ENCODE measurements at regions not wholly inside any gene's neighbourhood (a gene's known extent, or its start where the extent isn't known, plus 50 kb on each side); places are given as distances from the start of the nearest gene placed in this dataset.
"Not testable (repeated sequence)": the region's sequence is repeated elsewhere in the genome, so short reads cannot be mapped to it uniquely, and the experiment has no call there.

DNA sequence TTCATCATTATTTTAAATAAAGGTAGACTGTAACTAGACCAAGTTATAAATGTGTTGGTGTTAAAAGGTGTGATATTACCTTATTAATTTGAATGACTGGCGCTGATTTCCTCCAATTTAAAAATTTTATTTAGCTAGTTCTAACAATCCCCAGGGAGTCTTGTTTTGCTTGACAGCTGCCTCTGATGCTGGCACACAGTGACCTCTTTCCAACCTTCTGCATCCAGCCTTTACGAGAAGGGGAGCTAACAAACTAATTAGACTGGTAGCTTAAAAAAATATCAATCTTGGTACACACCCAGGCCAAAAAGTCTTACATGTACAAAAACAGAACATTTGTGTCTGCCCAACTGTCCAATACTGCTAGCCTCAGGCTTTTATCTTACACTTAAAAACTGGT is 51.8 kb upstream of the ENPEP start:
- no peak for DNase-seq

DNA sequence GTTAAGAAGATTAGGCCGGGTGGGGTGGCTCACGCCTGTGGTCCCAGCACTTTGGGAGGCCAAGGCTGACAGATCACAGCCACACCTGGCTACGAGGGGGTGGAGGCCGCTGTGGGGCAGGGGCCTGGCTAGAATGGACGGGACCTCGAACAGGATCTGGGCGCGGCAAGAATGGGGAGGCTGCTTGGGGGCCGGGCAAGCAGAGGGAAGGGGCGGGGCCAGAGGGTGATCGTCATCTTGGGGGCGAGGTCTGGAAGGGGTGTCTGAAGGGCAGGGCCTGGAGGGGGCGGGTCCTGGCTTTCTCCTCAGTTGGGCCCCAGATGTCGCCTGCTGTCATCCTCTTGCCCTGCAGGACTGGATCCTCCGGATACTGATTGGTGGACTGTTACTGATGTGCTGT is 57.3 kb upstream of the ENPEP start:
- no peak for DNase-seq

DNA sequence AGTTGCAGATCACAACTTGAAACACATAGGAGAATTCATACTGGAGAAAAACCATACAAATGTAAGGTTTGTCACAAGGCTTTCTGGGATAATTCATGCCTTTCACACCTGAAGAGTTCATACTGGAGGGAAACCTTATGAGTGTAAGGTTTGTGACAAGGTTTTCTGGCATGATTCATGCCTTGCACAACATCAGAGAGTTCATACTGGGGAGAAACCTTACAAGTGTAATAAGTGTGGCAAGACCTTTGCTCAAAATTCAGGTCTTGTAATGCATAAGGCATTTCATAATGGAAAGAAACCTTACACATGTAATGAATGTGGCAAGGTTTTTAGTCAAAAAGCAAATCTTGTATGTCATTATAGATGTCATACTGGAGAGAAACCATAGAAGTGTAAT is 58.8 kb upstream of the ENPEP start:
- no peak for DNase-seq

DNA sequence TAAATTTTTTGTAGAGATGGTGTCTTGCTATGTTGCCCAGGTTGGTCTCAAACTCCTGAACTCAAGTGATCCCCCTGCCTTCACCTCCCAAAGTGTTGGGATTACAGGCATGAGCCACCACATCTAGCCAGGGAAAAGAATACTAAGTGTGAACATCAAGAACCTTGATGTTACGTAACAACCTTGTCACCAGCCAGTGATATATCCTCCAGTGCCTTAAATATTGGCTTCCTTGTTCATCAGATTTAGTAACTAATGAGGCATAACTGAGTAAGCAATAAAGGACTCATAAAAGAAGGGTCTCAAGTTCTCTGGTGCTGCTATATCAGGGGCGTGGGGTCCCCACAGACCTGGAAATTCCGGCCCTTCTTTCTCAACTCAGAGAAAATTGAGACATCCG is 60.5 kb upstream of the ENPEP start:
- DNase-seq = no peak

DNA sequence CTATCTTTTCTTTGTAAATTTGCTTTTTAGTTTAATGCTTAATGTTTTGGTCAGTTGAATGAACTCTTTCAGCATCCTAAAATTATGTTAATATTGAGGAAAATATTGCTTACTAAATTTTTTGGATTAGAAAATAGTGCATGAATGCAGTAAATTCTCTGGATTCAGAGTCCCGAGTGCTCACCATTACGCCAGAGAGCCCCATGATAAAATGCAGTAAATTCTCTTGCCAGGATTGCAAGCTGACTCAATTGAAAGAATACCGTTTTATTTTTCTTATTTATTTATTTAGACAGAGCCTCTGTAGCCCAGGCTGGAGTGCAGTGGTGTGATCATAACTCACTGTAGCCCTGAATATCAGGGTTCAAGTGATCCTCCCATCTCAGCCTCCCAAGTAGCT is 60.9 kb upstream of the ENPEP start:
- no peak for DNase-seq

DNA sequence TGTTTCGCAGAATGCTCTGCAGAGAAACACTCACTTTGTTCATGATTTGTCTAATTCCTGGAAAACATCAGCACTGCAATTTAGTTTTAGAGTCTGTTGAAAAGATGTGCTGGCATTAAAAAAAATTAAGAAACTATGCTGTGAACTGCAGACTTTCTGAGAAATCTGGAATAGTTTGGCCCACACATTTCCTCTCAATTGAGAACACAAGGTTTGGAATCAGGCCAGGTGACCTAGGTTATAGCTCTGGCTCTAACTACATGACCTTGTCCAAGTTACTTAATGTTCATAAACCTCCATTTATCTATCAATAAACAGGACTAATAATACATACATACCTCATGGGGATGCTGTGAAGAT is 61.4 kb upstream of the ENPEP start:
- no peak for DNase-seq

DNA sequence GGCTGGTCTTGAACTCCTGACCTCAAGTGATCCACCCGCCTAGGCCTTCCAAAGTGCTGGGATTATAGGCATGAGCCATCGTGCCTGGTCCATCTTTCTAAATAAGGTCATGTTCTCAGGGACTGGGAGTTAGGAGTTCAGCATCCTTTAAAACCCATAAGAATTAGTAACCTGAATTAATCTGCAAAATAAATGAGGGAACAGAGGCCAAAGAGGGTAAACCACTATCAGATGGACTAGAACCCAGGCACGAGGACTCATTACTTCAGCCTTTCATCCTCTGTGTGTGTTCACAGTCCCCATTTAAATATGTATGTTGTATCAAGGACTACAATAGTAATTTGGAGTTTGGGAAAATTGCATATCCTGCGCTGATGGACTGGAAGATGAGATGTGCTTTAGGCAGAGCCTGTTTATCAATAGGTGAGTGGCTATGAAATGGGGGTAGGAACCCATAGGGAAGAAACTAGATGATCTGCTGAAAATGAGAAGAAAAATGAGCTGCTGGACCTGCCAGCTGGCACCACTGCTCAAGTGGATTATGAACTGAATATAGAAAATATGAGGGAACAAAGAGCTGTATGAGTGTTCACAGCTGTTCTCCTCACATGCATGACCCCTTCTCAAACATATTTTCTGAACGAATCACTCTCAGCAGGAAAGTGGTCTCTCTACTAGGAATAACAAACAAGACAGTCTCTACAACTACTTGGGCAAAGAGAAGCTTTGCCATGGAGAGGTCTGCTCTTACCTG is 62.0 kb upstream of the ENPEP start:
- DNase-seq = not testable (repeated sequence)

DNA sequence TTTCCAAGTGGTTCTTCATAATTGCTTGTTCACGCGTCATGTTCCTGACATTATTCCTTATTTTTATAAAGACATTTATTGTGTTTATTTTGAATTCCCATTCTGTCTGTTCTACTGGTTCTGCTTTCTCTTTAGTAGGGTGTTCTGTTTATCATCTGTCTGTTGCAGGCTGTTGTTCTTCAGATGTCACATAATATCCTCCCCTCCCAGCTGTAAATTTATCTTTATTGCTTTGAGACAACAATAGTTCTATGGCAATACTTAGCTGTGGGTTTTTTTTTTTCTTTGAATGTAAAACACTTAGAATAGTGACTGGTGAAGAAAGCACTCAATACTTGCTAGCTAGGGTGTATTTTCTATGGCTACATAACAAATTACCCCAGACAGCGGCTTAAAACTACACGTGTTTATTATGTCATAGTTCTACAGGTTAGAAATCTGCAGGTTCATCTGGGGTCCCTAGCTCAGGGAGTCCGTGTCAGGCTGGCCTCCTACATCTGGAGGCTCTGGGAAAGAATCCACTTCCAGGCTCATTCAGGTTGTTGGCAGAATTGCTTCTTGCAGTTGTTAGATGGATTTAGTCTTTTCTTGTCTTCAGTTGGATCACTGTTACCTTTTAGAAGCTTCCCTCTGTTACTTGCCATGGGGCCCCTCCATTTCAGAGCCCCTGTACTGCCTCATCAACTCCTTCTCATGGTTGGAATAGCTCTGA is 63.4 kb upstream of the ENPEP start:
- no peak for DNase-seq

DNA sequence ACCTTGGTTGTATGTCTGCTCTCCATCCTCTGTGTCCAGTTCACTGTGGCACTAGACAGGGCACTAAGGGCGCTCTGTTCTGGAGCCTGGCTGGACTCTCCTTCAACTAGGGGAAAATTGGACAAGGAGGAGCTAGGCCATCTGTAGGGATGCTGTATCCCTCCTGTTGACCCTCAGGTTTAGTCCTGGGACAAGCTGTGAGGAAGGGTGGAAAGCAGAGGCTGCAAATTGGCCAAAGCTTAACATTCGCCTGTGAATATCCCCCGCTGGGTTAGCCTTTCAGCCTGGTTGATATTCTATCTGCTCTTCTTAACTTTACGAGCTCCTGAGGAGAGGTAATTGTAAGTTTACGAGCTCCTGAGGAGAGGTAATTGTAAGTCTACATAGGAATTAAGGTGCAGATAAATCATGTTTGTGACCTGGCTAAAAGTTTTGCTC is 64.4 kb upstream of the ENPEP start:
- DNase-seq = no peak

DNA sequence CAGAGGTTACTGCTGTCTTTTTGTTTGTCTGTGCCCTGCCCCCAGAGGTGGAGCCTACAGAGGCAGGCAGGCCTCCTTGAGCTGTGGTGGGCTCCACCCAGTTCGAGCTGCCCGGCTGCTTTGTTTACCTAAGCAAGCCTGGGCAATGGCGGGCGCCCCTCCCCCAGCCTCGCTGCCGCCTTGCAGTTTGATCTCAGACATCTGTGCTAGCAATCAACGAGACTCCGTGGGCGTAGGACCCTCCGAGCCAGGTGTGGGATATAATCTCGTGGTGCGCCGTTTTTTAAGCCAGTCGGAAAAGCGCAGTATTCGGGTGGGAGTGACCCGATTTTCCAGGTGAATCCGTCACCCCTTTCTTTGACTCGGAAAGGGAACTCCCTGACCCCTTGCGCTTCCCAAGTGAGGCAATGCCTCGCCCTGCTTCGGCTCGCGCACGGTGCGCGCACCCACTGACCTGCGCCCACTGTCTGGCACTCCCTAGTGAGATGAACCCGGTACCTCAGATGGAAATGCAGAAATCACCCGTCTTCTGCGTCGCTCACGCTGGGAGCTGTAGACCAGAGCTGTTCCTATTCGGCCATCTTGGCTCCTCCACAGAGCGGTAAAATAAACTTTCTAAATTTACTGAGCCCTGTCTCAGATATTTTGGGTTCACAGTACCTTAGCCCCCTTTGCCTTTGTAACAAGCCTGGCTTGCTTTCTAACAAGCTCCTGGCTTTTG is 64.9 kb upstream of the ENPEP start:
- not testable (repeated sequence) for DNase-seq

DNA sequence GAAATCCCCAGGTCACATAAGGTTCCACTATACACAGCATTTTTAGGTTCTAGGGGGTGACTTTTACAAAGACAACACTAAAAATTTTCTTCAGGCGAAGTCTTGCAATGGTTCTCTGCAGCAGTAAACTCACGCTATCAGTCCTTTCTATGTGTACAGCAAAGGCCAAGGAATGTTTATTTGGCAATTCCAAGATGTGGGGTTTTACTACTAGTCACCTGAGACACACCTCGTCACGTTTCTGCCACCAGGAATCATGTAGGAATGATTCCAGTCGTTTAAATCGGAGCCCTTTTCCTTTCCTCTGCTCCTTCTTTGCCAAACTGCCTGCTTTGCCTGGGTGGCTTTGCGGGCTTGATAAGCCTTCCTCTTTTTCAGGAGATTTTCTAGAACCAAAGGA is 75.9 kb upstream of the ENPEP start:
- DNase-seq = no peak

DNA sequence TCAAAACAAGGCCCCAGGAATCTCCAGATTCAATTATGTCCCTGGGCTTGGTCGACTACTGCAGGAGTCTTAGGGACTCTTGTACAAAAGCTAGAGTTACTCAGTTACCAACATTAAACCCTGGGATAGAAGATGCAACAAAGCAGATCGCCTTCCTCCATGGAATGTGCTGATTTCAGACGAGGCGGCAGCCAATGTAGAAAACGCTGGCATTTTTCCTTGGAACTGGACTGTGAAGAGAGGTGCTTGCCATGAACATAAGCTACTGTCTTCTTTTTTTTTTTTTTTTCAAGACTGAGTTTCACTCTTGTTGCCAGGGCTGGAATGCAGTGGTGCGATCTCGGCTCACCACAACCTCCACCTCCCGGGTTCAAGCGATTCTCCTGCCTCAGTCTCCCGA is 76.9 kb upstream of the ENPEP start:
- DNase-seq = not testable (repeated sequence)

DNA sequence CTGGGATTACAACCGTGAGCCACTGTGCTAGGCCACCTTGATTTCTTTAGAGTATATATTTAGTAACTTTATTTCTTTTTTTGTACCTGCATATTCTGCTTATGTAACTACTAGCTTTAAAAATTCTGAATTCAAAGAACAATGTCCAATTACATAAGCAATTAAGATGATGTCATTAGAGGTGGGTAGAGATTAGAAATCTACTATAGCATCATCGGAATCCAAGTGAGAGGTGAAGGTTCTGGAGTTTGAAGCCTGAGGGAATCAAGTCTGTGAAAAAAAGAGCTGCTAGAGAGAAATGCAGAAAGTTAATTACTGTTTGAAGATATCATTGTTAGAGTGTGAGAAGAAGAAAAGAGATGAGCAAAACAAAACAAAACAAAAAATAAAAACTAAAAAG is 79.0 kb upstream of the ENPEP start:
- DNase-seq = no peak

DNA sequence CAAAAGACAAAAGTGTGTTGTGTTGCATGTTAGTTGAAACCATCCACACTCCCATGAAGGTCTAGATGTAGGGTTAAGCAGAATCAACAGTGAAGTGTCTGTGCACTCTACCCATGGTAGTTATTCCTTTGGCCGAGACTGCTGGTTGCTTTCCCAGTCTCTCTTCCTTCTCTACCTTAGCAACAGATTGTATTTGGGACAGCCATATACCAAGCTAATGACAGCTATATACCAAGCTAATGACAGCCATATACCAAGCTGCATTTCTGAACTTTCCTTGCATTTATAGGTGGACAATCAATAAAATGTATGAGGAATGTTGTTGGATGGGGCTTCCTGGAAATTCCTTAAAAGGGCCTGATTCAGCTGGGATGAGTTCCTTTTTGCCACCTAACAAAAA is 80.5 kb upstream of the ENPEP start:
- no peak for DNase-seq

DNA sequence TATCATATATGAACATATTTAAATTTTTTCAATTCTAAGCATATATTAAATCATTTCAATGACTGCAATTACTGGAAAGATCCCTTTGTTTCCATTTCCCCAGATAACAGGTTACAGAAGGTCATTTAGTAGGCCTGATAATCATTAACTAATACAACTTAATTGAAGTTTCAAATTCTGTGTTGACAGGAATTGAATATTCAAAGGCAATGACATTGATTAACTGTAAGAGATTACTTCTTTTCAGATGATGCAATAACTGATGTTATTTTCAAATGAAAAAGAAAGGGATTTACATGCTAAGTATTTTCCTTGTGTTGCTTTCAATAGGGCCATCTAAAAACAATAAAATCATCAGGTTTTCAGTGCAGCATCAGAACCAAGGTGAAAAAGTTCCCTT is 81.1 kb upstream of the ENPEP start:
- DNase-seq = no peak

DNA sequence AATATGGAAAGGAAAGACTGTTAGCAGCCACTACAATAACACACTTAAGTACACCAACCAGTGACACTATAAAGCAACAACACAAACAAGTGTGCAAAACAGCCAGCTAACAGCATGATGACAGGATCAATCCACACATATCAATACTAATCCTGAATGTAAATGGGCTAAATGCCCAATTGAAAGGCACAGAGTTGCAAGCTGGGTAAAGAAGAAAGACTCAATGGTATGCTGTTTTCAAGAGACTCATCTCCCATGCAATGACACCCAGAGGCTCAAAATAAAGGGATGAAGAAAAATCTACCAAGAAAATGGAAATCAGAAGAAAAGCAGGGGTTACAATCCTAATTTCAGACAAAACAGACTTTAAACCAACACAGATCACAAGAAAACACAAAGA is 94.2 kb upstream of the ENPEP start:
- no peak for DNase-seq

DNA sequence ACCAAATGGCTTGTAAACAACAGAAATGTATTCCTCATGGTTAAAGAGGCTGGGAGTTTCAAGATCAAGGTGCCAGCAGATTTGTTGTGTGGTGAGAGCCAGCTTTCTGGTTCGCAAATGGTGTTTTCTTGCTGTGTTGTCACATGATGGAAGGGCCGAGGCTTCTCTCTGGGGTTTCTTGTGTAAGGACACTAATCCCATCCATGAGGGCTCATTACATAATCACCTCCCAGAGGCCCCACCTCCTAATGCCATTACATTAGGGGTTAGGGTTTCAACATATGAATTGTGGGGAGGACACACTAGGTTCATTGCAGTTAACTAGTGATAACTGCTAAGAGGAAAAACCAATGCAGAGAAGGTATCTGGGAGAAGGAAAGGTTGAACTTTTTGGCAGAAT is 103.5 kb upstream of the ENPEP start:
- DNase-seq = no peak

DNA sequence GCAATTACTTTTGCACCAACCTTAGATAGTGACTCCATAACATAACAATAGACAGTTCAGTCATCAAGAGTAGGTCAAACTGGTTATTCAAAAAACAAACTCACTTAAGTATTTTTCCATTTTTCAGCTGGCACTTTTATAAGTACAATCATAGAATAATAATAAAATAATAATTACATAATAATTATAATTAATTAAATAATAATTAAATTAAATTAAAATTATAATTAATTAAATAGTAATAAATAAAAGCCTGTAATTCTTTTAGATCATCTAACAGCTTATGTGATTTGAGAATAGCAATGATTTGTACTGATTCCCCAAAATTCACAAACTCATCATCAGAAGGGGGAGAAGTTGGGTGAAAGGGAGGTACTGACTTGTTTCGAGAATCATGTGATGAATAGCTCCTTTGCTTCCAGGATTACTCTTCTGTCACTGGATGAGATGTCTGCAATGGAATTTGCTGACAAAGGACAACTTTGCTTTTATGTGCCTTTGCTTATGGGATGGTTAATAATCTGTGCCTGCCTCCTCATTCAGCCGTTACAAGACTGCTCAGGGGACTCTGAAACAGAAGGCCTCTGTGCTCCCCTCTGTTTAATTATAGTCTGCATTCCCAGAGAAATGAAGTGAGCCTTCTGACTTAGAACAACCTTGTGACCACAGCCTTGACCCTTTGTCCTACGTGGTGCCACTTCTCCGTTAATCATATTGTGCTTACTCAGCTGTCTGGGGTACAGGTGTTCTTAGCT is 104.8 kb upstream of the ENPEP start:
- no peak for DNase-seq

DNA sequence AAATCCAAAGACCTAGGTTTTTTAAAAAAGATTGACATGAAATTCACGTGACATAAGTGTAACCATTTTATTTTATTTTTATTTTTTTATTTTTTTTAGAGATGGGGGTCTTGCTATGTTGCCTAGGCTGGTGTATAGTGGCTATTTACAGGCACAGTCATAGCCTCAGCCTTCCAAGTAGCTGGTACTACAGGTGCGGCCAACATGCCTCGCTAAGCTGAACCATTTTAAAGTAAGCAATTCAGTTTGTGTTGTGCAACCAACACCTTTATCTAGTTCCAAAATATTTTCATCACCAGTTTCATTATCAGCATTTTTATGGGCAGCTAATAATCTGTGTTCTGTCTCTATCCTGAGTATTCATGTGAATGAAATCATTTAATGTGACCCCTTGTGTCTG is 107.5 kb upstream of the ENPEP start:
- no peak for DNase-seq

DNA sequence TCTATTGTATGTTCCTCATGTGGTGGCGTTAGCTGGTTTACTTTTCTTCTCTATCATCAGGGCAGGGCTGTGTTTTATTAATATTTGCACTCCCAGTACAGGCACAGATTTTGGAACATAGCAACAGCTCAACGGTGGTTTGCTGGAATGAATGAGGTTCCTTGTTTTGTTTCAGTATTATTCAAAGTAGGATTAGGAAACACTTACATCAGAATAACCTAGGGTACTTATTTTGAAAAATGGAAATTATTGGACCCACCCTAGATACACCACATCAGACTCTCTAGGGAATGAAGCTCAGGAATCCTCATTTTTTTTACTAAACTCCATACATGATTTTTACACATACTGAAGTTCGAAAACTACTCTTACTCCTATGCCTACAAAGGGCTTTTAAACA is 108.8 kb upstream of the ENPEP start:
- no peak for DNase-seq

DNA sequence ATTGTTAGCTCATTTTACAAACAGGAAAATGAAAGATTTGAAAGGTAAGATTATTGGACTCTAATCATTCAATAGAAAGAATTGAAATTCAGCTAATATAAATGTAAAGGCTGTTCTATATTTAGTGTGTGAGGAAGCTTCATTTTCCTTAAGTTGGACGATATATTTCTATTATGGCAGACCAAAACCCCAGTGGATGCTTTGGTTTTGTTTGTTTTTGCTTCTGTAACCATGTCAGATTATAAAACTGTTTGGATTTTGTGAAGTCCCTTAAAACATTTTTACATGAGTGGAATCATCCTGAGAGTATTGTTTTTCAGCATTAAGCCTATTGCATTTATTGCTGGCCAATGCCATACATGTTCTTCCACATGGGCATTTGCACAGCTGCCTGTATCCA is 110.2 kb upstream of the ENPEP start:
- no peak for DNase-seq

DNA sequence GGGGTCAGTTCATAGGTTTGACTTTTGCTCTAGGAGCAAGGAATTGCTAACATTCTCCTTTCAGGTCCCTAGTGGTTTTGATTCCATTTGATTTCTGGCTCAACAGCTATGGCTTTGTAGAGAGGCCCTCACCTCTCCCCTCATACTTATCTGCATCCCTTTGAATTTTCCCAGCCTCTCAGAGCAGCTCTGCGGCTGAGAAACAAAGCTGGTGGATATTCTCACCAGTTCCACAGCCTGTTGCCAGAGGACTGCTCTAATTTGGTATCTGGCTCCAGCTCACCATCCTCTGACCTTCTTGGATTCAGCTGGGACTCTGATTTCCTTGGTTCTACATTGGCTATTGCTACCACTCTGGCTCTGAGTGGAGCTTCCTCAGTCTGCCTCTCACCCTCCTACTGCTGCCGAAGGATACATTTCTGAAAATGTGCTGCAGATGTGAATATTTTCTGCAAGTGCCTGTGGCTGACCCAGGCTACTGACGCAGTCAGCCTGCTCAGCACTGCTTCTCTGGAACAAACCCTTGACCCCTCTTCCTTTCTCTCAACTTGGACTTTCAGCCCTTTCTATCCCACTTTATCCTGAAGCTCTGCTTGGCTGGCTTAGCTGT is 110.9 kb upstream of the ENPEP start:
- no peak for DNase-seq

DNA sequence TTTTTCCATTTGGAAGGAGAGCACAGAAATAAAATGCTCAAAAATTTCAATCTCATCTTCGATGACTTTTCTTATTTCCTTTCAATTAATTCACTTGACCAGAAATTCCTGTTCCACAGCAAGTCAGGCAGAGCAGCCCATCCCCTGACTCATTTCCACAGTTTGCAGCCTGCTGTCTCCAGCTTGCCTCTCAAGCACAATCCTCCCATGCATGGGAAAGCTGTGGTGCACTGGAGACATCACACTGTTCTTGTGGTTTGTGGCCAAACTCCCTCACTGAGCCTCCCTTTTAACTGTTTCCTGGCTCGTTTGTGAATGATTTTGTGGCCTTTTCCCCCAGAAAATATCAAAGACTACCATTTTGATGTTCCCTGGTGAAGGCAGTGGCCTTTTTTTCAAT is 114.0 kb upstream of the ENPEP start:
- peak in 1 of 3 donors; percentile 2 for DNase-seq

All from suppressor macrophage treated with lipopolysaccharide for 1 hour (primary cell).